Ishikawa (cell line): ENCODE measurements at regions not wholly inside any gene's neighbourhood (a gene's known extent, or its start where the extent isn't known, plus 50 kb on each side); places are given as distances from the start of the nearest gene placed in this dataset.

Experiments used
- CEBPB ChIP-seq: IDR thresholded peaks from 2 replicates; pipeline ENCODE4 v1.6.1; 2012
- CREB1 ChIP-seq: IDR thresholded peaks from 2 replicates; pipeline ENCODE4 v1.6.1; 2012; ENCODE audit warnings: low read depth
- EGR1 ChIP-seq: IDR thresholded peaks from 2 replicates; pipeline ENCODE4 v1.6.1; 2012
- EP300 ChIP-seq: IDR thresholded peaks from 2 replicates; pipeline ENCODE4 v1.6.1; 2012; ENCODE audit warnings: borderline replicate concordance
- FOXM1 ChIP-seq: IDR thresholded peaks from 2 replicates; pipeline ENCODE4 v1.6.1; 2012; ENCODE audit warnings: low read depth, borderline replicate concordance
- MAX ChIP-seq: IDR thresholded peaks from 2 replicates; pipeline ENCODE4 v1.6.1; 2012
- NFIC ChIP-seq: IDR thresholded peaks from 2 replicates; pipeline ENCODE4 v1.6.1; 2012
- RAD21 ChIP-seq: IDR thresholded peaks from 2 replicates; pipeline ENCODE4 v1.6.1; 2012; ENCODE audit warnings: low read depth
- REST ChIP-seq: IDR thresholded peaks from 2 replicates; pipeline ENCODE4 v1.6.1; 2012; ENCODE audit warnings: low read depth, mild to moderate bottlenecking
- TAF1 ChIP-seq: IDR thresholded peaks from 2 replicates; pipeline ENCODE4 v1.6.1; 2012; ENCODE audit warnings: low read depth, mild to moderate bottlenecking
- TCF12 ChIP-seq: IDR thresholded peaks from 2 replicates; pipeline ENCODE4 v1.6.1; 2012; ENCODE audit warnings: low read depth
- TEAD4 ChIP-seq: IDR thresholded peaks from 2 replicates; pipeline ENCODE4 v1.6.1; 2012
- USF1 ChIP-seq: IDR thresholded peaks from 2 replicates; pipeline ENCODE4 v1.6.1; 2012
- YY1 ChIP-seq: IDR thresholded peaks from 2 replicates; pipeline ENCODE4 v1.6.1; 2012; ENCODE audit warnings: low read depth
- ZBTB7A ChIP-seq: IDR thresholded peaks from 2 replicates; pipeline ENCODE4 v1.6.1; 2012; ENCODE audit warnings: low read depth

- TF ChIP-seq TCF12 (no peak), REST (no peak), EP300 (no peak), TEAD4 (no peak), CEBPB (no peak), YY1 (no peak), FOXM1 (no peak), MAX (no peak), CREB1 (no peak)
Measured at GRCh38 chr16:80060470-80060869, 459.9 kb upstream of the MAF start.

GRCh38 chr16:80059836-80060235, 459.3 kb upstream of the MAF start:
- TF ChIP-seq RAD21 (no peak), CREB1 (no peak), NFIC (no peak), USF1 (no peak), MAX (no peak), ZBTB7A (no peak), REST (no peak), FOXM1 (no peak), EGR1 (no peak), YY1 (no peak), EP300 (no peak), TEAD4 (no peak), TAF1 (no peak), TCF12 (no peak), CEBPB (no peak)

GRCh38 chr16:80058214-80058613, 457.7 kb upstream of the MAF start:
- TF ChIP-seq CREB1: no peak
- no peak for TF ChIP-seq MAX
- TF ChIP-seq TAF1: no peak
- TF ChIP-seq YY1: no peak
- TF ChIP-seq NFIC: no peak
- no peak for TF ChIP-seq USF1
- TF ChIP-seq TCF12: no peak
- TF ChIP-seq REST: no peak

- TF ChIP-seq REST (no peak), YY1 (no peak), CREB1 (no peak), EGR1 (no peak)
Measured at GRCh38 chr16:80056324-80056723, 455.8 kb upstream of the MAF start.
